ENCODE measurements at regions not wholly inside any gene's neighbourhood (a gene's known extent, or its start where the extent isn't known, plus 50 kb on each side); places are given as distances from the start of the nearest gene placed in this dataset.
A peak's percentile ranks its signal among the peaks of the same experiment; 100 is the strongest.

DNA sequence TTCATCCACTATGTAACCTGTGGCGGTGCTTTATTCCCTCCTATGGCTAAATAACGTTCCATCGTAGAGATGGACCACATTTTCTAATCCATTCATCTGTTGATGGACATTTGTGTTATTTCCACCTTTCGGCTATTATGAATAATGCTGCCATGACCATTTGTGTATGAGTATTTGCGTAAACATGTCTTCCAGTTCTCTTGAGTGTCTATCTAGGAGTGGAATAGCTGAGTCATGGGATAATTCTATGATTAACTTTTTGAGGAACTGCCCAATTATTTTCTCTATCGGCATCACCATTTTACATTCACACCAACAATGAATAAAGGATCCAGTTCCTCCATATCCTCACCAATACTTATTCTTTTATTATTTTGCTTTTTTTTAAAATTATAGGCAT lies 261.9 kb upstream of the SFSWAP start:
- H3K4me3 ChIP-seq: no peak overlapping the region
- H3K9ac ChIP-seq (ENCODE audit: insufficient read depth in 1 of 2, low read depth in 2 of 2, low read length in 2 of 2): no peak overlapping the region
- H3K27me3 ChIP-seq (ENCODE audit: control insufficient read depth in 2 of 2, insufficient read depth in 2 of 2, low read length in 2 of 2): peaks cover 0 to 4% of the 10 kb centered on the region in 2 experiments; a peak in 1 of 5 replicates
- POLR2A ChIA-PET: no interaction called here
- no peaks in the 10 kb centered on the region for H3K36me3 ChIP-seq (ENCODE audit: control insufficient read depth, insufficient read depth, low read length)
- intact Hi-C loops (cut with micrococcal nuclease): no loop called here
- no peak overlapping the region for H3K27ac ChIP-seq (ENCODE audit: extremely low read depth, low read depth, low read length)
- FAIRE-seq (no peak), ATAC-seq (no peak), DNase-seq (ENCODE audit: extremely low read depth in 1 of 4, low spot score in 3 of 4) (no peak)
- CTCF ChIA-PET (ENCODE audit: low intra/inter-chr PET ratio): no interaction called here
- H3K79me2 ChIP-seq (ENCODE audit: control insufficient read depth, insufficient read depth, low read length): no peaks in the 10 kb centered on the region
- H2AFZ ChIP-seq (ENCODE audit: low read depth, low read length): no peak overlapping the region
- no TSS peak for BruUV-seq (replicated peaks)
- H3K9me1 ChIP-seq (ENCODE audit: control insufficient read depth, insufficient read depth, low read length): no peaks in the 10 kb centered on the region
- WGBS (ENCODE audit: insufficient coverage, low coverage, missing lambda C conversion rate): 23% methylated on average over 6 of the region's 6 CpGs
- in situ Hi-C loops (cut with MboI): no loop called here
- no peak overlapping the region for H3K4me2 ChIP-seq (ENCODE audit: insufficient read depth, low read length)
- peaks cover 5 to 20% of the 10 kb centered on the region in 2 experiments; a peak in 3 of 5 replicates for H3K4me1 ChIP-seq (replicated peaks in 1 of 2; ENCODE audit: control insufficient read depth in 2 of 2, insufficient read depth in 2 of 2, low read length in 2 of 2)
- no peaks in the 10 kb centered on the region for H3K9me3 ChIP-seq (replicated peaks; ENCODE audit: control insufficient read depth, insufficient read depth, low read depth, low read length)
- H4K20me1 ChIP-seq (replicated peaks; ENCODE audit: control insufficient read depth, insufficient read depth, low read length): no peaks in the 10 kb centered on the region
- TF ChIP-seq SMC3 (conservative IDR thresholded peaks at IDR 0.05; ENCODE audit: insufficient read depth, low read depth, low read length) (no peak), MAFG (tag; conservative IDR thresholded peaks at IDR 0.05) (peak; percentile 90), MIER1 (IDR thresholded peaks at IDR 0.05; ENCODE audit: low read depth) (no peak), PPARD (CRISPR knock-in tag; IDR thresholded peaks at IDR 0.05) (no peak), RFX5 (IDR thresholded peaks at IDR 0.05; ENCODE audit: low read depth, low read length) (no peak), ZNF316 (IDR thresholded peaks at IDR 0.05) (peak; percentile 87), TRIM24 (IDR thresholded peaks at IDR 0.05) (peak in 1 of 2 experiments; percentile 57; a peak in 1 of 4 replicates), ZNF239 (CRISPR knock-in tag; IDR thresholded peaks at IDR 0.05) (no peak), ZBTB1 (CRISPR knock-in tag; IDR thresholded peaks at IDR 0.05; ENCODE audit: borderline replicate concordance, low read depth) (no peak), ZEB2 (IDR thresholded peaks at IDR 0.05) (0 out of 2 replicates have a peak, but pooled peaks have one; percentile 23), SMARCB1 (IDR thresholded peaks at IDR 0.05; ENCODE audit: insufficient read length, low read depth) (no peak), XRCC4 (IDR thresholded peaks at IDR 0.05; ENCODE audit: extremely low read depth, insufficient read depth, insufficient read length) (no peak), YY1 (IDR thresholded peaks at IDR 0.05; ENCODE audit: borderline replicate concordance in 1 of 3, control insufficient read depth in 1 of 3, extremely low read depth in 1 of 3, insufficient read depth in 3 of 3, insufficient read length in 1 of 3, insufficient replicate concordance in 2 of 3, low read depth in 1 of 3, low read length in 2 of 3) (no peak), NBN (IDR thresholded peaks at IDR 0.05; ENCODE audit: low read depth) (no peak), KDM5B (IDR thresholded peaks at IDR 0.05; ENCODE audit: insufficient replicate concordance, low read depth, low read length) (no peak), C11orf30 (IDR thresholded peaks at IDR 0.05; ENCODE audit: low read depth) (peak; percentile 82), JUND (IDR thresholded peaks at IDR 0.05; ENCODE audit: borderline replicate concordance, low read depth, low read length) (no peak), JUND (tag; IDR thresholded peaks at IDR 0.05; ENCODE audit: borderline replicate concordance, low read depth, low read length) (peak; percentile 25; the same call in 1 of the 3 replicates), TBP (optimal IDR thresholded peaks at IDR 0.05; ENCODE audit: low read depth, low read length) (no peak), MAFK (IDR thresholded peaks at IDR 0.05; ENCODE audit: low read length) (peak; percentile 60)
- TF ChIP-seq, protein P1, sequence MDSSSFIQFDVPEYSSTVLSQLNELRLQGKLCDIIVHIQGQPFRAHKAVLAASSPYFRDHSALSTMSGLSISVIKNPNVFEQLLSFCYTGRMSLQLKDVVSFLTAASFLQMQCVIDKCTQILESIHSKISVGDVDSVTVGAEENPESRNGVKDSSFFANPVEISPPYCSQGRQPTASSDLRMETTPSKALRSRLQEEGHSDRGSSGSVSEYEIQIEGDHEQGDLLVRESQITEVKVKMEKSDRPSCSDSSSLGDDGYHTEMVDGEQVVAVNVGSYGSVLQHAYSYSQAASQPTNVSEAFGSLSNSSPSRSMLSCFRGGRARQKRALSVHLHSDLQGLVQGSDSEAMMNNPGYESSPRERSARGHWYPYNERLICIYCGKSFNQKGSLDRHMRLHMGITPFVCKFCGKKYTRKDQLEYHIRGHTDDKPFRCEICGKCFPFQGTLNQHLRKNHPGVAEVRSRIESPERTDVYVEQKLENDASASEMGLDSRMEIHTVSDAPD (CRISPR knock-in tag; IDR thresholded peaks at IDR 0.05): no peak
- TF ChIP-seq, protein P2, sequence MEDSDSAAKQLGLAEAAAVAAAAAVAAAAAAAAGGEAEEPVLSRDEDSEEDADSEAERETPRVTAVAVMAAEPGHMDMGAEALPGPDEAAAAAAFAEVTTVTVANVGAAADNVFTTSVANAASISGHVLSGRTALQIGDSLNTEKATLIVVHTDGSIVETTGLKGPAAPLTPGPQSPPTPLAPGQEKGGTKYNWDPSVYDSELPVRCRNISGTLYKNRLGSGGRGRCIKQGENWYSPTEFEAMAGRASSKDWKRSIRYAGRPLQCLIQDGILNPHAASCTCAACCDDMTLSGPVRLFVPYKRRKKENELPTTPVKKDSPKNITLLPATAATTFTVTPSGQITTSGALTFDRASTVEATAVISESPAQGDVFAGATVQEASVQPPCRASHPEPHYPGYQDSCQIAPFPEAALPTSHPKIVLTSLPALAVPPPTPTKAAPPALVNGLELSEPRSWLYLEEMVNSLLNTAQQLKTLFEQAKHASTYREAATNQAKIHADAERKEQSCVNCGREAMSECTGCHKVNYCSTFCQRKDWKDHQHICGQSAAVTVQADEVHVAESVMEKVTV (CRISPR knock-in tag; IDR thresholded peaks at IDR 0.05): no peak
